ENCODE measurements at regions not wholly inside any gene's neighbourhood (a gene's known extent, or its start where the extent isn't known, plus 50 kb on each side); places are given as distances from the start of the nearest gene placed in this dataset.
"Not testable (repeated sequence)": the region's sequence is repeated elsewhere in the genome, so short reads cannot be mapped to it uniquely, and the experiment has no call there.

- no peak for ATAC-seq
- TF ChIP-seq EP300 (IDR thresholded peaks at IDR 0.05) (no peak), CTCF (IDR thresholded peaks at IDR 0.05) (no peak), POLR2A (IDR thresholded peaks at IDR 0.05) (no peak), POLR2AphosphoS5 (IDR thresholded peaks at IDR 0.05) (no peak)
These were observed 869.1 kb downstream of the TBL1XR1 start for GRCh38 chr3:176328198-176328597.

GRCh38 chr3:176326894-176327490 lies 870.3 kb downstream of the TBL1XR1 start:
- not testable (repeated sequence) for H3K27me3 ChIP-seq, H3K4me3 ChIP-seq, H3K36me3 ChIP-seq, H3K27ac ChIP-seq, ATAC-seq, H3K4me1 ChIP-seq, H3K9me3 ChIP-seq
- 61 to 77% methylated on average over 6 to 9 of the region's 9 CpGs for WGBS, 2 donors (ENCODE audit: low coverage in 1 of 2)

More at GRCh38 chr3:176328198-176328597, 869.1 kb downstream of the TBL1XR1 start:
- Histone ChIP-seq H3K27me3 (no peaks in the 10 kb centered on the region), H3K9me3 (no peaks in the 10 kb centered on the region), H3K4me3 (no peak overlapping the region), H3K36me3 (no peaks in the 10 kb centered on the region), H3K27ac (no peak overlapping the region), H3K4me1 (no peaks in the 10 kb centered on the region)

- H3K36me3 ChIP-seq, H3K27ac ChIP-seq, H3K9me3 ChIP-seq, ATAC-seq, H3K4me1 ChIP-seq, H3K27me3 ChIP-seq, H3K4me3 ChIP-seq: not testable (repeated sequence)
- 90 to 91% methylated on average over 4 to 8 of the region's 8 CpGs for WGBS, 2 donors (ENCODE audit: low coverage in 1 of 2)
These were observed 875.8 kb downstream of the TBL1XR1 start for GRCh38 chr3:176321532-176321931.

GRCh38 chr3:176321099-176321498 lies 876.2 kb downstream of the TBL1XR1 start:
- Histone ChIP-seq H3K4me3 (no peak overlapping the region), H3K9me3 (no peaks in the 10 kb centered on the region), H3K27me3 (no peaks in the 10 kb centered on the region), H3K4me1 (no peaks in the 10 kb centered on the region), H3K27ac (no peak overlapping the region), H3K36me3 (no peaks in the 10 kb centered on the region)
- no peak for TF ChIP-seq POLR2AphosphoS5 (IDR thresholded peaks at IDR 0.05)
- no peak for TF ChIP-seq POLR2A (IDR thresholded peaks at IDR 0.05)
- TF ChIP-seq CTCF (IDR thresholded peaks at IDR 0.05) = no peak
- no peak for TF ChIP-seq EP300 (IDR thresholded peaks at IDR 0.05)
- ATAC-seq = no peak
- WGBS, 2 donors (ENCODE audit: low coverage in 1 of 2) = 89 to 92% methylated on average over 2 of the region's 2 CpGs

GRCh38 chr3:176313426-176313825 lies 883.9 kb downstream of the TBL1XR1 start:
- H3K36me3 ChIP-seq = no peaks in the 10 kb centered on the region
- H3K4me3 ChIP-seq = no peak overlapping the region
- WGBS, 2 donors (ENCODE audit: low coverage in 1 of 2) = 81 to 97% methylated on average over 3 of the region's 3 CpGs
- H3K27me3 ChIP-seq = no peaks in the 10 kb centered on the region
- ATAC-seq = no peak
- no peaks in the 10 kb centered on the region for H3K9me3 ChIP-seq
- H3K4me1 ChIP-seq = no peaks in the 10 kb centered on the region
- TF ChIP-seq EP300 (IDR thresholded peaks at IDR 0.05) (no peak), CTCF (IDR thresholded peaks at IDR 0.05) (no peak), POLR2A (IDR thresholded peaks at IDR 0.05) (no peak), POLR2AphosphoS5 (IDR thresholded peaks at IDR 0.05) (no peak)
- H3K27ac ChIP-seq = no peak overlapping the region

GRCh38 chr3:176310641-176311040 lies 886.6 kb downstream of the TBL1XR1 start:
- ATAC-seq = no peak
- H3K27ac ChIP-seq = no peak overlapping the region
- no peaks in the 10 kb centered on the region for H3K27me3 ChIP-seq
- H3K9me3 ChIP-seq = no peaks in the 10 kb centered on the region
- H3K36me3 ChIP-seq = no peaks in the 10 kb centered on the region
- TF ChIP-seq CTCF (IDR thresholded peaks at IDR 0.05) (no peak), EP300 (IDR thresholded peaks at IDR 0.05) (no peak), POLR2A (IDR thresholded peaks at IDR 0.05) (no peak), POLR2AphosphoS5 (IDR thresholded peaks at IDR 0.05) (no peak)
- H3K4me1 ChIP-seq = no peaks in the 10 kb centered on the region
- 91 to 97% methylated on average over 4 of the region's 4 CpGs for WGBS, 2 donors (ENCODE audit: low coverage in 1 of 2)
- no peak overlapping the region for H3K4me3 ChIP-seq

All from gastroesophageal sphincter (tissue), 4 donors.